H9 (cell line): ENCODE measurements at regions not wholly inside any gene's neighbourhood (a gene's known extent, or its start where the extent isn't known, plus 50 kb on each side); places are given as distances from the start of the nearest gene placed in this dataset.

Experiments used
- DNase-seq: peaks from one replicate; pipeline ENCODE4 v3.0.0-alpha.2; 2017
- H2AFZ ChIP-seq: one replicate; pipeline ENCODE4 v1.6.1; 2013; ENCODE audit warnings: mild to moderate bottlenecking, low read length, control low read depth, moderate library complexity
- H2AK5ac ChIP-seq: 2 replicates; pipeline ENCODE4 v1.6.1; 2013; ENCODE audit warnings: low read length, control low read depth, mixed read lengths; ENCODE audit not compliant: insufficient read length
- H2BK120ac ChIP-seq: one replicate; pipeline ENCODE4 v1.6.1; 2013; ENCODE audit warnings: low read depth, mild to moderate bottlenecking, low read length, control low read depth, inconsistent platforms; ENCODE audit not compliant: poor library complexity, severe bottlenecking
- H2BK12ac ChIP-seq: 2 replicates; pipeline ENCODE4 v1.6.1; 2013; ENCODE audit warnings: low read length, control low read depth, mixed read lengths, low read depth; ENCODE audit not compliant: insufficient read length
- H2BK15ac ChIP-seq: 2 replicates; pipeline ENCODE4 v1.6.1; 2013; ENCODE audit warnings: low read depth, low read length, control low read depth
- H2BK20ac ChIP-seq: one replicate; pipeline ENCODE4 v1.6.1; 2013; ENCODE audit warnings: low read depth, mild to moderate bottlenecking, low read length, control low read depth, inconsistent platforms; ENCODE audit not compliant: poor library complexity, severe bottlenecking
- H2BK5ac ChIP-seq: 2 replicates; pipeline ENCODE4 v1.6.1; 2013; ENCODE audit warnings: low read length, control low read depth, mixed read lengths; ENCODE audit not compliant: insufficient read length
- H3K14ac ChIP-seq: 2 replicates; pipeline ENCODE4 v1.6.1; 2013; ENCODE audit warnings: low read length, control low read depth; ENCODE audit not compliant: insufficient read depth
- H3K18ac ChIP-seq: 2 replicates; pipeline ENCODE4 v1.6.1; 2013; ENCODE audit warnings: low read depth, mild to moderate bottlenecking, mixed read lengths, low read length, control low read depth; ENCODE audit not compliant: insufficient read length
- H3K23ac ChIP-seq: 2 replicates; pipeline ENCODE4 v1.6.1; 2013; ENCODE audit warnings: low read length, control low read depth, mixed read lengths, low read depth; ENCODE audit not compliant: insufficient read length
- H3K23me2 ChIP-seq: 2 replicates; pipeline ENCODE4 v1.6.1; 2013; ENCODE audit warnings: low read depth, mild to moderate bottlenecking, mixed read lengths, low read length, control low read depth; ENCODE audit not compliant: insufficient read length, poor library complexity, severe bottlenecking
- H3K27ac ChIP-seq: 2 replicates; pipeline ENCODE4 v1.5.1; 2013; ENCODE audit warnings: low read length, control low read depth, mixed read lengths, low read depth; ENCODE audit not compliant: insufficient read length
- H3K27me3 ChIP-seq: 2 replicates; pipeline ENCODE4 v1.6.1; 2013; ENCODE audit warnings: low read length, control low read depth, inconsistent platforms; ENCODE audit not compliant: insufficient read depth
- H3K4ac ChIP-seq: 2 replicates; pipeline ENCODE4 v1.6.1; 2013; ENCODE audit warnings: low read depth, mild to moderate bottlenecking, control low read depth, inconsistent platforms, low read length, moderate library complexity
- H3K4me1 ChIP-seq: 2 replicates; pipeline ENCODE4 v1.6.1; 2013; ENCODE audit warnings: low read length, control low read depth, inconsistent platforms; ENCODE audit not compliant: insufficient read depth
- H3K4me2 ChIP-seq: 2 replicates; pipeline ENCODE4 v1.6.1; 2013; ENCODE audit warnings: low read length, control low read depth, mixed read lengths; ENCODE audit not compliant: insufficient read length, insufficient read depth
- H3K56ac ChIP-seq: 2 replicates; pipeline ENCODE4 v1.6.1; 2013; ENCODE audit warnings: low read depth, mild to moderate bottlenecking, mixed read lengths, low read length, control low read depth; ENCODE audit not compliant: insufficient read length
- H3K79me1 ChIP-seq: 2 replicates; pipeline ENCODE4 v1.6.1; 2013; ENCODE audit warnings: low read depth, mild to moderate bottlenecking, moderate library complexity, low read length, control low read depth, inconsistent platforms; ENCODE audit not compliant: insufficient read depth, poor library complexity, severe bottlenecking
- H3K79me2 ChIP-seq: 2 replicates; pipeline ENCODE4 v1.6.1; 2013; ENCODE audit warnings: low read length, control low read depth, inconsistent platforms; ENCODE audit not compliant: insufficient read depth
- H3K9ac ChIP-seq: 2 replicates; pipeline ENCODE4 v1.6.1; 2013; ENCODE audit warnings: low read length, control low read depth, mixed read lengths; ENCODE audit not compliant: insufficient read length; ENCODE audit errors: extremely low read depth
- H3K9me3 ChIP-seq: one replicate; pipeline ENCODE4 v1.6.1; 2013; ENCODE audit warnings: low read depth, low read length, inconsistent platforms; ENCODE audit not compliant: control insufficient read depth
- H3T11ph ChIP-seq: one replicate; pipeline ENCODE4 v1.6.1; 2013; ENCODE audit warnings: mild to moderate bottlenecking, low read length, control low read depth, inconsistent platforms
- H4K20me1 ChIP-seq: one replicate; pipeline ENCODE4 v1.6.1; 2013; ENCODE audit not compliant: control insufficient read depth, insufficient read length, insufficient read depth
- H4K5ac ChIP-seq: 2 replicates; pipeline ENCODE4 v1.6.1; 2013; ENCODE audit warnings: low read depth, mild to moderate bottlenecking, mixed read lengths, low read length, control low read depth; ENCODE audit not compliant: insufficient read length
- H4K8ac ChIP-seq: replicated peaks from 2 replicates; pipeline ENCODE4 v1.6.1; 2013; ENCODE audit warnings: low read length, control low read depth, mixed read lengths, low read depth; ENCODE audit not compliant: insufficient read length
- H4K91ac ChIP-seq: 2 replicates; pipeline ENCODE4 v1.6.1; 2013; ENCODE audit warnings: low read depth, mild to moderate bottlenecking, moderate library complexity, mixed read lengths, low read length, control low read depth; ENCODE audit not compliant: insufficient read length
- H3K27ac Mint-ChIP-seq, 3 experiments: 2 replicates in 2 of 3; 3 replicates in 1 of 3; pipeline ENCODE4 v1.8.0; 2020 to 2021; ENCODE audit warnings: mixed read lengths in 3 of 3, mild to moderate bottlenecking in 1 of 3, moderate library complexity in 1 of 3
- H3K27me3 Mint-ChIP-seq: 2 replicates; pipeline ENCODE4 v1.8.0; 2021; ENCODE audit warnings: low read depth, mild to moderate bottlenecking, moderate library complexity, mixed read lengths
- H3K36me3 Mint-ChIP-seq, 3 experiments: 2 replicates in 2 of 3; 3 replicates in 1 of 3; pipeline ENCODE4 v1.8.0; 2020 to 2021; ENCODE audit warnings: low read depth in 3 of 3, mixed read lengths in 3 of 3; ENCODE audit not compliant: insufficient read depth in 1 of 3
- H3K4me1 Mint-ChIP-seq, 2 experiments: 2 replicates each; pipeline ENCODE4 v1.8.0; 2020; ENCODE audit warnings: mixed read lengths in 2 of 2
- H3K4me3 Mint-ChIP-seq, 2 experiments: 2 replicates in 1 of 2; 3 replicates in 1 of 2; pipeline ENCODE4 v1.8.0; 2020 to 2021; ENCODE audit warnings: mild to moderate bottlenecking in 2 of 2, mixed read lengths in 2 of 2, moderate library complexity in 1 of 2
- H3K9me3 Mint-ChIP-seq, 2 experiments: 2 replicates in 1 of 2; 3 replicates in 1 of 2; pipeline ENCODE4 v1.8.0; 2020; ENCODE audit warnings: mild to moderate bottlenecking in 2 of 2, mixed read lengths in 2 of 2, moderate library complexity in 1 of 2
- WGBS: extraction: QIAGEN DNeasy Blood & Tissue Kit; methylation state at CpG from one replicate; pipeline ENCODE4 v1.1.7; 2013; ENCODE audit warnings: missing lambda C conversion rate, low lambda C conversion rate, mixed read lengths; ENCODE audit not compliant: insufficient read length; ENCODE audit errors: extremely low coverage; 5-methylcytosine and 5-hydroxymethylcytosine counted together
- TF ChIP-seq, protein P1 (sequence below): fragments of 200-600 bp; sonication (generic); conservative IDR thresholded peaks from 3 replicates; pipeline ENCODE4 v1.8.0; 2021; ENCODE audit warnings: antibody characterized with exemption, mild to moderate bottlenecking

DNA sequence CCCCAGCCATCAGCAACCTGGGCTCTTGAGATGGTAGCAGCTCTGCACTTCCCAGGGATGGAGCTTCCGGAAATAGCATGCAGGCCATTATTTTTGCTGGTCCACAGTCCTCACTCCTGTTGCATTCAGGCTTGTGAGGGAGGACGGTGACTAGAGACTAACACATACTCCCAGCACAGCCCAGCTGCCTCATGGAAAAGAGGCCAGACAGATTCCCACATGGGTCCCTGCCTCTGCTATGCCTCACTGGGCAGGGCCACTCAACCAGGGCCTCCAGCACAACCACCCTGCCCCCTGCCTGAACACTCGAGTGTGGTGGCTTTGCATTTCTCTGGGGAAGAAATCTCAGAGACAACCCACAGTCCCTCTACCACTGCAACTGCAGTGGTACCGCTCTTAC, 1195.1 kb downstream of the PCDH18 start:
- H3K56ac ChIP-seq, result no peak overlapping the region
- H2BK5ac ChIP-seq, result no peak overlapping the region
- no peak overlapping the region for H3K14ac ChIP-seq
- H4K91ac ChIP-seq, result no peak overlapping the region
- H3K27me3 ChIP-seq, result no peaks in the 10 kb centered on the region
- no peak overlapping the region for H3K18ac ChIP-seq
- no peak overlapping the region for H4K5ac ChIP-seq
- no CpG with 5 or more reads among the region's 4 CpGs for WGBS
- no peak overlapping the region for H4K8ac ChIP-seq
- H3K9me3 Mint-ChIP-seq, result no peaks in the 10 kb centered on the region; a peak in 1 of 5 replicates
- H3K27ac Mint-ChIP-seq, result no peak overlapping the region
- no peak overlapping the region for H3T11ph ChIP-seq
- no peaks in the 10 kb centered on the region for H3K27me3 Mint-ChIP-seq
- no peaks in the 10 kb centered on the region for H3K4me1 Mint-ChIP-seq
- no peaks in the 10 kb centered on the region for H3K23me2 ChIP-seq
- no peaks in the 10 kb centered on the region for H3K4me1 ChIP-seq
- no peak overlapping the region for H3K23ac ChIP-seq
- no peak overlapping the region for H3K4me2 ChIP-seq
- H3K4me3 Mint-ChIP-seq, result no peak overlapping the region
- no peak overlapping the region for H2BK20ac ChIP-seq
- H3K27ac ChIP-seq, result no peak overlapping the region
- no peak for DNase-seq
- H2AK5ac ChIP-seq, result no peak overlapping the region
- H3K36me3 Mint-ChIP-seq, result peaks cover 0 to under 1% (median 0%) of the 10 kb centered on the region in 3 experiments; a peak in 1 of 7 replicates
- H3K9ac ChIP-seq, result no peak overlapping the region
- H3K79me2 ChIP-seq, result no peaks in the 10 kb centered on the region
- H2BK12ac ChIP-seq, result no peak overlapping the region
- TF ChIP-seq, protein P1, sequence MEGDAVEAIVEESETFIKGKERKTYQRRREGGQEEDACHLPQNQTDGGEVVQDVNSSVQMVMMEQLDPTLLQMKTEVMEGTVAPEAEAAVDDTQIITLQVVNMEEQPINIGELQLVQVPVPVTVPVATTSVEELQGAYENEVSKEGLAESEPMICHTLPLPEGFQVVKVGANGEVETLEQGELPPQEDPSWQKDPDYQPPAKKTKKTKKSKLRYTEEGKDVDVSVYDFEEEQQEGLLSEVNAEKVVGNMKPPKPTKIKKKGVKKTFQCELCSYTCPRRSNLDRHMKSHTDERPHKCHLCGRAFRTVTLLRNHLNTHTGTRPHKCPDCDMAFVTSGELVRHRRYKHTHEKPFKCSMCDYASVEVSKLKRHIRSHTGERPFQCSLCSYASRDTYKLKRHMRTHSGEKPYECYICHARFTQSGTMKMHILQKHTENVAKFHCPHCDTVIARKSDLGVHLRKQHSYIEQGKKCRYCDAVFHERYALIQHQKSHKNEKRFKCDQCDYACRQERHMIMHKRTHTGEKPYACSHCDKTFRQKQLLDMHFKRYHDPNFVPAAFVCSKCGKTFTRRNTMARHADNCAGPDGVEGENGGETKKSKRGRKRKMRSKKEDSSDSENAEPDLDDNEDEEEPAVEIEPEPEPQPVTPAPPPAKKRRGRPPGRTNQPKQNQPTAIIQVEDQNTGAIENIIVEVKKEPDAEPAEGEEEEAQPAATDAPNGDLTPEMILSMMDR, result no peak
- no peak overlapping the region for H2BK120ac ChIP-seq
- H3K79me1 ChIP-seq, result no peaks in the 10 kb centered on the region
- no peak overlapping the region for H2BK15ac ChIP-seq
- no peaks in the 10 kb centered on the region for H4K20me1 ChIP-seq
- H3K9me3 ChIP-seq, result no peaks in the 10 kb centered on the region
- H2AFZ ChIP-seq, result no peak overlapping the region
- no peak overlapping the region for H3K4ac ChIP-seq
